Nephron progenitor cell (in vitro differentiated cells): ENCODE measurements at regions not wholly inside any gene's neighbourhood (a gene's known extent, or its start where the extent isn't known, plus 50 kb on each side); places are given as distances from the start of the nearest gene placed in this dataset.

Source experiments
- DNase-seq: peaks from one replicate; pipeline ENCODE4 v3.0.0; 2021
- H3K27ac Mint-ChIP-seq: 2 replicates; pipeline ENCODE4 v1.8.0; 2021; ENCODE audit warnings: mild to moderate bottlenecking, moderate library complexity, mixed read lengths
- H3K27me3 Mint-ChIP-seq: 2 replicates; pipeline ENCODE4 v1.8.0; 2021; ENCODE audit warnings: mild to moderate bottlenecking, low read depth, mixed read lengths; ENCODE audit not compliant: poor library complexity
- H3K36me3 Mint-ChIP-seq: 2 replicates; pipeline ENCODE4 v1.8.0; 2021; ENCODE audit warnings: low read depth, mixed read lengths
- H3K4me1 Mint-ChIP-seq: 2 replicates; pipeline ENCODE4 v1.8.0; 2021; ENCODE audit warnings: mixed read lengths
- H3K4me3 Mint-ChIP-seq: 2 replicates; pipeline ENCODE4 v1.8.0; 2021; ENCODE audit warnings: mild to moderate bottlenecking, moderate library complexity, mixed read lengths
- H3K9me3 Mint-ChIP-seq: 2 replicates; pipeline ENCODE4 v1.8.0; 2021; ENCODE audit warnings: mild to moderate bottlenecking, moderate library complexity, mixed read lengths
- CTCF ChIP-seq: fragments of 200-600 bp; sonication (generic); IDR thresholded peaks from 2 replicates; pipeline ENCODE4 v1.5.0; 2021; ENCODE audit warnings: antibody characterized with exemption

GRCh38 chr3:80769683-80770082 is 991.8 kb downstream of the GBE1 start:
- no peak for DNase-seq
- TF ChIP-seq CTCF: no peak
- Mint-ChIP-seq H3K36me3 (no peaks in the 10 kb centered on the region), H3K27me3 (peaks cover 3% of the 10 kb centered on the region), H3K4me1 (no peaks in the 10 kb centered on the region), H3K9me3 (no peaks in the 10 kb centered on the region), H3K4me3 (no peak overlapping the region), H3K27ac (no peak overlapping the region)

GRCh38 chr3:80767604-80768003 is 993.8 kb downstream of the GBE1 start:
- H3K36me3 Mint-ChIP-seq: no peaks in the 10 kb centered on the region
- DNase-seq: no peak
- no peak for TF ChIP-seq CTCF
- peaks cover 3% of the 10 kb centered on the region for H3K9me3 Mint-ChIP-seq
- H3K4me3 Mint-ChIP-seq: no peak overlapping the region
- H3K4me1 Mint-ChIP-seq: no peaks in the 10 kb centered on the region
- H3K27ac Mint-ChIP-seq: no peak overlapping the region
- peaks cover 3% of the 10 kb centered on the region for H3K27me3 Mint-ChIP-seq

GRCh38 chr3:80754969-80755368 is 987.2 kb upstream of the ROBO1 start:
- no peaks in the 10 kb centered on the region for H3K4me1 Mint-ChIP-seq
- no peaks in the 10 kb centered on the region for H3K9me3 Mint-ChIP-seq
- no peak for DNase-seq
- no peak overlapping the region for H3K4me3 Mint-ChIP-seq
- H3K27me3 Mint-ChIP-seq: no peaks in the 10 kb centered on the region
- no peaks in the 10 kb centered on the region for H3K36me3 Mint-ChIP-seq
- no peak for TF ChIP-seq CTCF
- no peak overlapping the region for H3K27ac Mint-ChIP-seq

GRCh38 chr3:80753021-80753420 is 985.2 kb upstream of the ROBO1 start:
- H3K36me3 Mint-ChIP-seq: no peaks in the 10 kb centered on the region
- no peak for TF ChIP-seq CTCF
- DNase-seq: no peak
- H3K27me3 Mint-ChIP-seq: no peaks in the 10 kb centered on the region
- H3K9me3 Mint-ChIP-seq: no peaks in the 10 kb centered on the region
- no peak overlapping the region for H3K4me3 Mint-ChIP-seq
- H3K27ac Mint-ChIP-seq: no peak overlapping the region
- H3K4me1 Mint-ChIP-seq: no peaks in the 10 kb centered on the region

- TF ChIP-seq CTCF: no peak
- no peaks in the 10 kb centered on the region for H3K4me1 Mint-ChIP-seq
- H3K36me3 Mint-ChIP-seq: no peaks in the 10 kb centered on the region
- H3K4me3 Mint-ChIP-seq: no peak overlapping the region
- DNase-seq: no peak
- H3K27ac Mint-ChIP-seq: no peak overlapping the region
- H3K9me3 Mint-ChIP-seq: no peaks in the 10 kb centered on the region
- no peaks in the 10 kb centered on the region for H3K27me3 Mint-ChIP-seq
Observed at GRCh38 chr3:80750637-80751036, 982.8 kb upstream of the ROBO1 start.

GRCh38 chr3:80734920-80735319 is 967.1 kb upstream of the ROBO1 start:
- Mint-ChIP-seq H3K9me3 (peaks cover 33% of the 10 kb centered on the region), H3K27ac (peak overlapping the region; percentile 98), H3K36me3 (peaks cover 12% of the 10 kb centered on the region), H3K4me1 (peaks cover 24% of the 10 kb centered on the region), H3K4me3 (no peak overlapping the region), H3K27me3 (no peaks in the 10 kb centered on the region)
- DNase-seq: no peak
- no peak for TF ChIP-seq CTCF
